SK-N-SH (cell line): ENCODE measurements at regions not wholly inside any gene's neighbourhood (a gene's known extent, or its start where the extent isn't known, plus 50 kb on each side); places are given as distances from the start of the nearest gene placed in this dataset.
"Not testable (repeated sequence)": the region's sequence is repeated elsewhere in the genome, so short reads cannot be mapped to it uniquely, and the experiment has no call there.

Experiments
- CTCF ChIA-PET: fragments of 300-600, 350-600 bp; formaldehyde crosslinking; extraction: SDS; loops from one replicate; lab custom pipeline; 2021; lab: Yijun Ruan, JAX
- POLR2A ChIA-PET: fragments of 350-600 bp; sonication (Branson Sonifier 250); formaldehyde crosslinking; extraction: SDS; loops from one replicate; lab custom pipeline; 2020; ENCODE audit warnings: antibody characterized with exemption, inconsistent platforms; lab: Yijun Ruan, JAX
- DNase-seq: peaks from one replicate; pipeline ENCODE4 v3.0.0; 2012
- H2AFZ ChIP-seq: fragments of 200-600 bp; sonication (generic); 2 replicates; pipeline ENCODE4 v1.8.1; 2016; ENCODE audit warnings: antibody characterized with exemption, mild to moderate bottlenecking, low read depth
- H3F3A ChIP-seq: fragments of 200-600 bp; sonication (generic); replicated peaks from 2 replicates; pipeline ENCODE3; 2016; ENCODE audit warnings: antibody characterized with exemption, mild to moderate bottlenecking; ENCODE audit not compliant: insufficient read depth
- H3K27ac ChIP-seq, 2 experiments: fragments of 200-500 bp in 1 of 2; fragments of 200-600 bp in 1 of 2; sonication (Bioruptor generic) in 1 of 2; sonication (generic), shearing (Covaris generic) in 1 of 2; 2 replicates each; pipeline versions ENCODE4 v1.5.1 to v1.6.1; 2014 to 2016; ENCODE audit warnings: low read depth in 2 of 2, inconsistent platforms in 1 of 2, low read length in 1 of 2, mild to moderate bottlenecking in 1 of 2, mixed read lengths in 1 of 2
- H3K27me3 ChIP-seq: fragments of 200-600 bp; sonication (generic), shearing (Covaris generic); 2 replicates; pipeline ENCODE4 v1.6.1; 2016; ENCODE audit warnings: mixed run types; ENCODE audit not compliant: insufficient read depth
- H3K36me3 ChIP-seq, 2 experiments: fragments of 200-500 bp in 1 of 2; fragments of 200-600 bp in 1 of 2; sonication (Bioruptor generic) in 1 of 2; sonication (generic) in 1 of 2; replicated peaks in 1 of 2; 2 replicates each; pipeline versions ENCODE3 to v1.5.1; 2014 to 2016; ENCODE audit warnings: low read length in 1 of 2, mild to moderate bottlenecking in 1 of 2; ENCODE audit not compliant: insufficient read depth in 2 of 2, control insufficient read depth in 1 of 2
- H3K4me1 ChIP-seq, 2 experiments: fragments of 200-500 bp in 1 of 2; fragments of 200-600 bp in 1 of 2; sonication (Bioruptor generic) in 1 of 2; sonication (generic), shearing (Covaris generic) in 1 of 2; 2 replicates each; pipeline versions ENCODE4 v1.5.1 to v1.6.1; 2014 to 2016; ENCODE audit warnings: low read depth in 1 of 2, low read length in 1 of 2, mixed run types in 1 of 2; ENCODE audit not compliant: insufficient read depth in 2 of 2, control insufficient read depth in 1 of 2
- H3K4me2 ChIP-seq: fragments of 200-600 bp; sonication (generic), shearing (Covaris generic); 2 replicates; pipeline ENCODE4 v1.6.1; 2017; ENCODE audit warnings: mixed run types
- H3K4me3 ChIP-seq, 2 experiments: fragments of 200-500 bp in 1 of 2; fragments of 200-600 bp in 1 of 2; sonication (Bioruptor generic) in 1 of 2; sonication (generic), shearing (Covaris generic) in 1 of 2; 2 replicates each; pipeline versions ENCODE4 v1.5.1 to v1.8.1; 2014 to 2016; ENCODE audit warnings: low read depth in 2 of 2, inconsistent platforms in 1 of 2, low read length in 1 of 2, mild to moderate bottlenecking in 1 of 2, mixed read lengths in 1 of 2, moderate library complexity in 1 of 2
- H3K79me2 ChIP-seq: fragments of 200-600 bp; sonication (generic); 2 replicates; pipeline ENCODE4 v1.8.1; 2017; ENCODE audit warnings: mild to moderate bottlenecking; ENCODE audit not compliant: insufficient read depth
- H3K9ac ChIP-seq: fragments of 200-600 bp; sonication (generic); 2 replicates; pipeline ENCODE4 v1.6.1; 2017; ENCODE audit warnings: mixed run types
- H3K9me2 ChIP-seq: fragments of 200-600 bp; sonication (generic); 2 replicates; pipeline ENCODE4 v1.6.1; 2017; ENCODE audit warnings: mixed run types
- H3K9me3 ChIP-seq: fragments of 200-600 bp; sonication (generic); 2 replicates; pipeline ENCODE4 v1.6.1; 2017; ENCODE audit warnings: mixed run types, mild to moderate bottlenecking, moderate library complexity
- H4K20me1 ChIP-seq: fragments of 200-600 bp; sonication (generic); 2 replicates; pipeline ENCODE4 v1.6.1; 2017; ENCODE audit warnings: mild to moderate bottlenecking, mixed run types; ENCODE audit not compliant: insufficient read depth
- CTCF ChIP-seq: fragments of 200-600 bp; sonication (generic); IDR thresholded peaks from 2 replicates; pipeline ENCODE4 v1.6.1; 2017; ENCODE audit warnings: antibody characterized with exemption, mild to moderate bottlenecking, moderate library complexity
- FOXJ3 ChIP-seq: sonication (generic); formaldehyde crosslinking; IDR thresholded peaks from 2 replicates; pipeline ENCODE4 v1.5.1; 2020; ENCODE audit warnings: mild to moderate bottlenecking, missing genetic modification reagents
- FOXM1 ChIP-seq: IDR thresholded peaks from 2 replicates; pipeline ENCODE4 v1.4.0; 2012; ENCODE audit warnings: low read depth, mild to moderate bottlenecking
- GABPA ChIP-seq: IDR thresholded peaks from 2 replicates; pipeline ENCODE4 v1.4.0; 2012; ENCODE audit warnings: low read depth, mild to moderate bottlenecking
- IRF3 ChIP-seq: fragments of 150-350 bp; IDR thresholded peaks from 2 replicates; pipeline ENCODE4 v1.6.1; 2016; ENCODE audit warnings: mild to moderate bottlenecking, low read depth, low read length
- JUND ChIP-seq: IDR thresholded peaks from 2 replicates; pipeline ENCODE4 v1.4.0; 2012
- MAX ChIP-seq: IDR thresholded peaks from 2 replicates; pipeline ENCODE4 v1.4.0; 2012; ENCODE audit warnings: low read depth
- PBX3 ChIP-seq: IDR thresholded peaks from 2 replicates; pipeline ENCODE4; 2012
- REST ChIP-seq: IDR thresholded peaks from 2 replicates; pipeline ENCODE4 v1.6.1; 2012; ENCODE audit warnings: mild to moderate bottlenecking, low read depth, low read length, moderate library complexity
- RFX5 ChIP-seq: IDR thresholded peaks from 2 replicates; pipeline ENCODE4 v1.6.1; 2012; ENCODE audit warnings: mild to moderate bottlenecking, improper control_type of control experiment, low read length
- RXRA ChIP-seq: IDR thresholded peaks from 2 replicates; pipeline ENCODE4 v1.4.0; 2012; ENCODE audit warnings: low read depth, mild to moderate bottlenecking, borderline replicate concordance
- USF1 ChIP-seq: IDR thresholded peaks from 2 replicates; pipeline ENCODE4 v1.4.0; 2012; ENCODE audit warnings: low read depth, borderline replicate concordance
- ZBTB33 ChIP-seq: IDR thresholded peaks from 2 replicates; pipeline ENCODE4 v1.4.0; 2012; ENCODE audit warnings: low read depth, borderline replicate concordance
- WGBS: methylation state at CpG from one replicate; pipeline ENCODE4 v1.1.6; 2017; ENCODE audit warnings: low lambda C conversion rate; 5-methylcytosine and 5-hydroxymethylcytosine counted together

- Histone ChIP-seq H3F3A (no peaks in the 10 kb centered on the region), H2AFZ (no peak overlapping the region), H3K36me3 (no peaks in the 10 kb centered on the region), H3K4me1 (no peaks in the 10 kb centered on the region), H3K4me3 (no peak overlapping the region), H3K27ac (no peak overlapping the region), H3K9me3 (no peaks in the 10 kb centered on the region), H3K9ac (no peak overlapping the region), H3K27me3 (no peaks in the 10 kb centered on the region), H3K9me2 (no peaks in the 10 kb centered on the region), H3K4me2 (no peak overlapping the region), H4K20me1 (no peaks in the 10 kb centered on the region), H3K79me2 (no peaks in the 10 kb centered on the region)
- no peak for DNase-seq
- WGBS: 0% methylated on average over 1 of the region's 1 CpG
- POLR2A ChIA-PET: no interaction called here
- CTCF ChIA-PET: no interaction called here
- TF ChIP-seq CTCF (no peak), ZBTB33 (no peak), FOXM1 (no peak), PBX3 (no peak), IRF3 (no peak), RXRA (no peak), USF1 (no peak), GABPA (no peak), JUND (no peak), MAX (no peak), REST (no peak), RFX5 (no peak), FOXJ3 (CRISPR knock-in tag) (no peak)
Measured at GRCh38 chr6:74705451-74705850, 500.4 kb downstream of the COL12A1 start.

GRCh38 chr6:74704540-74704939, 501.3 kb downstream of the COL12A1 start:
- H3K36me3 ChIP-seq, H3K4me1 ChIP-seq, H3K27ac ChIP-seq, H3K79me2 ChIP-seq, H2AFZ ChIP-seq, CTCF ChIA-PET, H3K4me2 ChIP-seq, H3K4me3 ChIP-seq, H3K9me2 ChIP-seq, POLR2A ChIA-PET, H3K9me3 ChIP-seq, DNase-seq, H3F3A ChIP-seq, H4K20me1 ChIP-seq, H3K9ac ChIP-seq, H3K27me3 ChIP-seq: not testable (repeated sequence)
- 13% methylated on average over 7 of the region's 7 CpGs for WGBS
